ENCODE measurements at regions not wholly inside any gene's neighbourhood (a gene's known extent, or its start where the extent isn't known, plus 50 kb on each side); places are given as distances from the start of the nearest gene placed in this dataset.

- no peak overlapping the region for H3K4me3 ChIP-seq (ENCODE audit: low read depth, low read length)
- TF ChIP-seq CTCF (IDR thresholded peaks at IDR 0.05; ENCODE audit: borderline replicate concordance, insufficient read depth, low read depth, low read length): no peak
Observed at GRCh38 chr5:155106221-155106620, 92.7 kb downstream of the KIF4B start.

GRCh38 chr5:155113888-155114287 lies 100.3 kb downstream of the KIF4B start:
- TF ChIP-seq CTCF (IDR thresholded peaks at IDR 0.05; ENCODE audit: borderline replicate concordance, insufficient read depth, low read depth, low read length): no peak
- no peak overlapping the region for H3K4me3 ChIP-seq (ENCODE audit: low read depth, low read length)

DNA sequence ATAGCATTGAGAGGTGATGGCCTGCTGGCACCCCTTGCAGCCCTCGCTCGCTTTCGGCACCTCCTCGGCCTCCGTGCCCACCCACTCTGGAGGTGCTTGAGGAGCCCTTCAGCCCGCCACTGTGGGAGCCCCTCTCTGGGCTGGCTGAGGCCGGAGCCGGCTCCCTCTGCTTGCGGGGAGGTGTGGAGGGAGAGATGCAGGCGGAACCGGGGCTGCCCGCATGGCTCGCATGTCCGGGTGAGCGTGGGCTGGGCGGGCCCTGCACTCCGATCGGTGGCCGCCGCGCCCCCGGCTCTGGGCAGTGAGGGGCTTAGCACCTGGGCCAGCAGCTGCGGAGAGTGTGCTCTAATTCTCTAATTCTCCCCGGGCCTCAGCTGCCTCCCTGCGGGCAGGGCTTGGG lies 101.1 kb downstream of the KIF4B start:
- no peak overlapping the region for H3K4me3 ChIP-seq (ENCODE audit: low read depth, low read length)
- no peak for TF ChIP-seq CTCF (IDR thresholded peaks at IDR 0.05; ENCODE audit: borderline replicate concordance, insufficient read depth, low read depth, low read length)

DNA sequence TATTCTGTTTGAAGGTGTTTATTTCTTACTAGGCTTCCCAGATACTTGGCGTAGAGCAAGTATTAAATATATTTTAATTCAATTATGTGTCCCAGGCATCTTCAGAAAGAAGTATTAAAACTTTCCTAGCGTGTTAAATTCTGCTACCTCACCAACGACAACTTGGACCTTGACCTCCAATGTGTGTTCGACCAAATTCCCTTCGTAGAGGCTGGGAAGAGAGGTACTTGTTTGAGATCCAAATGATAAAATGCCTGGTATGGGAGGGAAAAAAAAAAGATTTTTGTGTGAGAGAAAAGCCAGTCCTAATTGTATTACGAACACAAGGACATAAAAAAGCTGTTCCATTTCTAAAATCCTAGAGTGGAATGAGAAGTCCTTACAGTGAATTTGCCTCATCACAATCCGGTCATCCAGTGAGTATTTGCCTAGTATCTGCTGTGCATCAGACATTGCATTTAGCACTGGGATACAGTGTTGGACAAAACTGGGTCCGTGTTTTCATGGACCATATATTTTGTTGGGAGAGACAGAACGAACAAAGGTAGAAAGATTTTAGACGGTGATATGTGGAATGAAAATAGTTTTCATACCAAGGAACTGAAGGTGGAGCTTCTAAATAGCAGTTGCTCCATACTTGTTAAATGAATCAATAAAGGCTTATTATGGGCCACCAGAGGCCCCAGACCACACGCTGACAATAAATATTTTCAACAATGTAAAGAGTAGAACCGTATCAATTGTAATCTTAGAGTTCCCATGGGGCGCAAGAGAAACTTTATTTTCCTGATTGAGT lies 103.1 kb downstream of the KIF4B start:
- H3K4me3 ChIP-seq (ENCODE audit: low read depth, low read length): no peak overlapping the region
- TF ChIP-seq CTCF (IDR thresholded peaks at IDR 0.05; ENCODE audit: borderline replicate concordance, insufficient read depth, low read depth, low read length): no peak

DNA sequence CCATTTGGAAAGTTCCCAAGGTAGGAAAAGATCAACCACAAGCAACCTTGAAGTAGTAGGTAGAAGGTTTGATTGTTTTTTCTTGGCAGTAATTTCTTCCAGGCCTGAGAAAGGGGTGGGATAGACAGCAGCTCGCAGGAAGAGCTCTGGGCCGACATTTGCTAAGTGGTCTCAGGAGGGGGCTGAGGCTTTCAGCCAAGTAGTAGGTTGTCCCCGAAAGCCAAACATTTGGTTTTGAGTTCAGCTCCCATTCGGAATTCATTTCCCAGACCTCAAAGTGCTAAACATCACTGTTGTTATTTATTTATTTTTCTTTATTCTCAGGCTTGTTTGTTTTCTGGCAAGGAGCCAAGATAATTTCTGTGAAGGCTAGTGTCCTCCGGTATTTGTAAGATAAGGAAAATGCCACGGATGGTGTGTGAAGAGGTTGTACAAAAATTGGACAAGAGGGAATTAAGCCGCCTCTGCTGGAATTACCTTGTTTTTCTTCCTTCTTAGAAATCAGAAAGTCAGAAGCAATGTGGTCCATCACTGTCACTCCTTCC lies 112.1 kb downstream of the KIF4B start:
- TF ChIP-seq CTCF (IDR thresholded peaks at IDR 0.05; ENCODE audit: borderline replicate concordance, insufficient read depth, low read depth, low read length): no peak
- H3K4me3 ChIP-seq (ENCODE audit: low read depth, low read length): no peak overlapping the region

DNA sequence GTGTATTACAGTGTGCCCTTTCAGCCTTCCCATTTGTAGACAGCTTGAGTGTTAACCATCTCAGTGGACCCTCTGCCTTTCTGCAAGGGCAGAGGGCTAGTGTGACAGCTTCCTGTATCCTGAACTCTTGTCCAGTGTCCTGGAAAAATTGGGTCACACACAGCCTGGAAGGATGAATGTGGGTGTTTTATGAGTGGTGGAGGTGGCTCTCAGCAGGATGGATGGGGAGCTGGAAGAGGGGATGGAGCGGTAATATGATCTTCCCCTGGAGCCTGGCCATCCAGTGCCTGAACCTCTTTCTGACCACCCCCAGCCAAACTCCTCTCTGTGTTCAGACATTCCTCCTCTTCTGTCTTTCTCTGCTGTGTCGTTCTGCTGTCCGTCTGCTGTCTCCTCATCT lies 113.0 kb downstream of the KIF4B start:
- no peak for TF ChIP-seq CTCF (IDR thresholded peaks at IDR 0.05; ENCODE audit: borderline replicate concordance, insufficient read depth, low read depth, low read length)
- H3K4me3 ChIP-seq (ENCODE audit: low read depth, low read length): no peak overlapping the region

DNA sequence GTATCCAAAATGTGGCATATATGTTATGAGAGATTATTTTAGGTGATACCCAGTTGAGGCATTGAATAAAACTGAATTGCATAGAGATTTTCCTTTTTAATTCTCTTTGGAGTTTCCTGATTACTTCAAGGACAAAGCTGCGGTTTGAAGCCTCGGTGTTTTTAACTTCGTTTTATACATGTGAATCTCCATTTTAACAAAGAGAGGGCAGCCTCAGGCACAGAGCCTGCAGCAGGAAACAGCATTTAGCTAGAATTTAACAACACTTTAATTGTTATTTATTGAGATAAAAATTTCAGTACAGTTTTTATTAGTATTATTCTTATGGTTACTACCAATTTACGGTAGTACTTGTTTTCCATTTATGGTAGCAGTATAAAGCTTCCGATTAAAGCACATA lies 114.0 kb downstream of the KIF4B start:
- TF ChIP-seq CTCF (IDR thresholded peaks at IDR 0.05; ENCODE audit: borderline replicate concordance, insufficient read depth, low read depth, low read length): no peak
- no peak overlapping the region for H3K4me3 ChIP-seq (ENCODE audit: low read depth, low read length)

All from GM12875 (cell line).